ENCODE measurements at regions not wholly inside any gene's neighbourhood (a gene's known extent, or its start where the extent isn't known, plus 50 kb on each side); places are given as distances from the start of the nearest gene placed in this dataset.

DNA sequence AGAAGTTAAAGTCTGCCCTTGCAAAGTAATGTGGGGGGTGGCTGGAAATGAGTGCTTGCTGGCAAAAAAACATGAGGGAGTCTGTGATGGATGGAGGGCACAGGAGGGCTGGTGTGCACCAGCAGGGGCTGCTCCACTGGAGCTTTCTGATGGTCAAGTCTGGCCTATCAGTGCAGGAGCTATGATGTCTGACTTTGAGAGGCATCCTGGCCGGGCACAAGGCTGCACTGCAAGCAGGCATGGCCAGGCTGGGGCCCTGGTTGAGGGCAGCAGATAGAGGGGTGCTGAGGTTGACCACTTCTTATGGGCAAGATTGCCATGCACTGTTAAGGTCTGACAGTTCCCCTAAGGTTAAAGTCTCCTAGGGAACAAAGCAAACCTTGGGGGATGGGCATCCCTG, 1140.2 kb downstream of the FAM133A start:
- TF ChIP-seq EZH2 (IDR thresholded peaks at IDR 0.05; ENCODE audit: borderline replicate concordance, low read length) = no peak
- TF ChIP-seq, protein P1, sequence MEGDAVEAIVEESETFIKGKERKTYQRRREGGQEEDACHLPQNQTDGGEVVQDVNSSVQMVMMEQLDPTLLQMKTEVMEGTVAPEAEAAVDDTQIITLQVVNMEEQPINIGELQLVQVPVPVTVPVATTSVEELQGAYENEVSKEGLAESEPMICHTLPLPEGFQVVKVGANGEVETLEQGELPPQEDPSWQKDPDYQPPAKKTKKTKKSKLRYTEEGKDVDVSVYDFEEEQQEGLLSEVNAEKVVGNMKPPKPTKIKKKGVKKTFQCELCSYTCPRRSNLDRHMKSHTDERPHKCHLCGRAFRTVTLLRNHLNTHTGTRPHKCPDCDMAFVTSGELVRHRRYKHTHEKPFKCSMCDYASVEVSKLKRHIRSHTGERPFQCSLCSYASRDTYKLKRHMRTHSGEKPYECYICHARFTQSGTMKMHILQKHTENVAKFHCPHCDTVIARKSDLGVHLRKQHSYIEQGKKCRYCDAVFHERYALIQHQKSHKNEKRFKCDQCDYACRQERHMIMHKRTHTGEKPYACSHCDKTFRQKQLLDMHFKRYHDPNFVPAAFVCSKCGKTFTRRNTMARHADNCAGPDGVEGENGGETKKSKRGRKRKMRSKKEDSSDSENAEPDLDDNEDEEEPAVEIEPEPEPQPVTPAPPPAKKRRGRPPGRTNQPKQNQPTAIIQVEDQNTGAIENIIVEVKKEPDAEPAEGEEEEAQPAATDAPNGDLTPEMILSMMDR (conservative IDR thresholded peaks at IDR 0.05 in 1 of 2, IDR thresholded peaks at IDR 0.05 in 1 of 2; ENCODE audit: extremely low read depth in 1 of 2, insufficient read depth in 1 of 2, low read depth in 1 of 2, low read length in 2 of 2) = no peak
